IMR-90 (cell line): ENCODE measurements at regions not wholly inside any gene's neighbourhood (a gene's known extent, or its start where the extent isn't known, plus 50 kb on each side); places are given as distances from the start of the nearest gene placed in this dataset.

Experiments
- ATAC-seq: fragments of 200-7000 bp; cut with Tn5 transposase; 2 replicates; pipeline ENCODE4 v1.9.1; 2020; ENCODE audit warnings: low read depth, mild to moderate bottlenecking, moderate library complexity
- BruUV-seq: library from RNA; stranded (reverse); fragments of 400-500 nt; replicated peaks from 2 replicates; lab custom pipeline; 2021; lab: Mats Ljungman, UMichigan
- CTCF ChIA-PET: fragments of 300-600 bp; formaldehyde crosslinking; extraction: SDS; loops from one replicate; lab custom pipeline; 2021; ENCODE audit warnings: antibody characterized with exemption; lab: Yijun Ruan, JAX
- POLR2A ChIA-PET: fragments of 300-600 bp; sonication (Branson Sonifier 250); formaldehyde crosslinking; loops from one replicate; lab custom pipeline; 2022; ENCODE audit warnings: antibody characterized with exemption; ENCODE audit not compliant: unreplicated experiment; lab: Charles Lee
- DNase-seq: peaks from one replicate; pipeline ENCODE4 v3.0.0; 2013
- H2AFZ ChIP-seq: replicated peaks from 2 replicates; pipeline ENCODE3; 2013; ENCODE audit warnings: low read length, mild to moderate bottlenecking; ENCODE audit not compliant: poor library complexity
- H2AK5ac ChIP-seq: 2 replicates; pipeline ENCODE4 v1.6.1; 2013; ENCODE audit warnings: low read depth, low read length, inconsistent platforms
- H2AK9ac ChIP-seq: replicated peaks from 2 replicates; pipeline ENCODE3; 2013; ENCODE audit warnings: mild to moderate bottlenecking, low read depth, low read length, moderate library complexity; ENCODE audit not compliant: poor library complexity
- H2BK120ac ChIP-seq: 2 replicates; pipeline ENCODE4 v1.6.1; 2013; ENCODE audit warnings: low read depth, low read length, inconsistent platforms
- H2BK15ac ChIP-seq: 3 replicates; pipeline ENCODE4 v1.6.1; 2013; ENCODE audit warnings: low read depth, low read length, inconsistent platforms
- H2BK20ac ChIP-seq: 2 replicates; pipeline ENCODE4 v1.6.1; 2013; ENCODE audit warnings: low read depth, mild to moderate bottlenecking, inconsistent platforms, low read length, moderate library complexity
- H2BK5ac ChIP-seq: 2 replicates; pipeline ENCODE4 v1.6.1; 2013; ENCODE audit warnings: mild to moderate bottlenecking, low read depth, low read length, inconsistent platforms; ENCODE audit not compliant: poor library complexity, severe bottlenecking
- H3K14ac ChIP-seq: replicated peaks from 2 replicates; pipeline ENCODE4 v1.6.1; 2013; ENCODE audit warnings: low read depth, low read length, inconsistent platforms
- H3K18ac ChIP-seq: 2 replicates; pipeline ENCODE4 v1.6.1; 2013; ENCODE audit warnings: low read depth, low read length, control low read depth
- H3K23ac ChIP-seq: 2 replicates; pipeline ENCODE4 v1.6.1; 2013; ENCODE audit warnings: low read depth, low read length, inconsistent platforms
- H3K27ac ChIP-seq: 2 replicates; pipeline ENCODE4 v1.5.1; 2013; ENCODE audit warnings: mild to moderate bottlenecking, control low read depth, low read length; ENCODE audit not compliant: insufficient read depth
- H3K27me3 ChIP-seq: 2 replicates; pipeline ENCODE4 v1.6.1; 2013; ENCODE audit warnings: low read length; ENCODE audit not compliant: control insufficient read depth, insufficient read depth
- H3K36me3 ChIP-seq: 2 replicates; pipeline ENCODE4 v1.6.1; 2013; ENCODE audit warnings: low read length, mixed read lengths; ENCODE audit not compliant: control insufficient read depth, insufficient read depth
- H3K4ac ChIP-seq: 2 replicates; pipeline ENCODE4 v1.6.1; 2013; ENCODE audit warnings: low read depth, low read length, inconsistent platforms
- H3K4me1 ChIP-seq: 2 replicates; pipeline ENCODE4 v1.6.1; 2013; ENCODE audit warnings: low read length, mixed read lengths; ENCODE audit not compliant: control insufficient read depth, insufficient read depth
- H3K4me2 ChIP-seq: 2 replicates; pipeline ENCODE4 v1.6.1; 2013; ENCODE audit warnings: low read depth, mild to moderate bottlenecking, control low read depth, low read length, moderate library complexity
- H3K4me3 ChIP-seq: 2 replicates; pipeline ENCODE4 v1.5.1; 2013; ENCODE audit warnings: low read depth, mild to moderate bottlenecking, control low read depth, low read length, moderate library complexity; ENCODE audit not compliant: insufficient read depth
- H3K56ac ChIP-seq: 2 replicates; pipeline ENCODE4 v1.6.1; 2013; ENCODE audit warnings: low read length, inconsistent platforms; ENCODE audit not compliant: insufficient read depth; ENCODE audit errors: extremely low read depth
- H3K79me1 ChIP-seq, 2 experiments: 2 replicates each; pipeline ENCODE4 v1.6.1; 2013; ENCODE audit warnings: low read length in 2 of 2, inconsistent platforms in 1 of 2, low read depth in 1 of 2
- H3K9ac ChIP-seq: 2 replicates; pipeline ENCODE4 v1.6.1; 2013; ENCODE audit warnings: low read depth, low read length, control low read depth
- H3K9me1 ChIP-seq: 2 replicates; pipeline ENCODE4 v1.6.1; 2013; ENCODE audit warnings: low read length, inconsistent platforms; ENCODE audit not compliant: insufficient read depth
- H3K9me3 ChIP-seq: 2 replicates; pipeline ENCODE4 v1.6.1; 2013; ENCODE audit warnings: low read length; ENCODE audit not compliant: control insufficient read depth, insufficient read depth
- H4K20me1 ChIP-seq: 2 replicates; pipeline ENCODE4 v1.6.1; 2013; ENCODE audit warnings: low read length, inconsistent platforms; ENCODE audit not compliant: insufficient read depth
- H4K5ac ChIP-seq: 2 replicates; pipeline ENCODE4 v1.6.1; 2013; ENCODE audit warnings: mild to moderate bottlenecking, low read depth, low read length, control low read depth
- H4K8ac ChIP-seq, 2 experiments: 2 replicates each; pipeline ENCODE4 v1.6.1; 2013; ENCODE audit warnings: low read depth in 2 of 2, low read length in 2 of 2, control low read depth in 1 of 2, inconsistent platforms in 1 of 2
- H4K91ac ChIP-seq: 2 replicates; pipeline ENCODE4 v1.6.1; 2013; ENCODE audit warnings: low read depth, low read length, inconsistent platforms; ENCODE audit not compliant: insufficient read depth
- BHLHE40 ChIP-seq: fragments of 150-350 bp; IDR thresholded peaks from 2 replicates; pipeline ENCODE4 v1.6.1; 2016; ENCODE audit warnings: mild to moderate bottlenecking, low read depth, low read length
- CEBPB ChIP-seq: IDR thresholded peaks from 2 replicates; pipeline ENCODE4 v1.6.1; 2012; ENCODE audit warnings: low read depth, low read length, improper control_type of control experiment
- CHD1 ChIP-seq: IDR thresholded peaks from 2 replicates; pipeline ENCODE4 v1.6.1; 2012; ENCODE audit warnings: low read depth, low read length, improper control_type of control experiment
- CTCF ChIP-seq: conservative IDR thresholded peaks from 2 replicates; pipeline ENCODE4 v1.5.1; 2012; ENCODE audit warnings: mild to moderate bottlenecking, low read depth, low read length, improper control_type of control experiment
- ELK1 ChIP-seq: fragments of 150-350 bp; IDR thresholded peaks from 2 replicates; pipeline ENCODE4 v1.6.1; 2016; ENCODE audit warnings: low read depth, mild to moderate bottlenecking, low read length, moderate library complexity, borderline replicate concordance
- FOS ChIP-seq: fragments of 150-350 bp; IDR thresholded peaks from 2 replicates; pipeline ENCODE4 v1.6.1; 2016; ENCODE audit warnings: low read depth, low read length
- MAFK ChIP-seq: IDR thresholded peaks from 2 replicates; pipeline ENCODE4 v1.6.1; 2012; ENCODE audit warnings: low read depth, low read length, improper control_type of control experiment
- MAZ ChIP-seq: IDR thresholded peaks from 2 replicates; pipeline ENCODE4 v1.6.1; 2012; ENCODE audit warnings: low read depth, mild to moderate bottlenecking, low read length, improper control_type of control experiment, moderate library complexity, borderline replicate concordance
- MXI1 ChIP-seq: IDR thresholded peaks from 2 replicates; pipeline ENCODE4 v1.6.1; 2012; ENCODE audit warnings: low read depth, mild to moderate bottlenecking, low read length, moderate library complexity, borderline replicate concordance
- NFE2L2 ChIP-seq: fragments of 150-350 bp; IDR thresholded peaks from 2 replicates; pipeline ENCODE4 v1.6.1; 2016; ENCODE audit warnings: low read depth, mild to moderate bottlenecking, low read length
- POLR2A ChIP-seq: IDR thresholded peaks from 2 replicates; pipeline ENCODE4 v1.6.1; 2012; ENCODE audit warnings: mild to moderate bottlenecking, low read depth, low read length
- RAD21 ChIP-seq: IDR thresholded peaks from 2 replicates; pipeline ENCODE4 v1.6.1; 2012; ENCODE audit warnings: low read length, improper control_type of control experiment
- RCOR1 ChIP-seq: IDR thresholded peaks from 2 replicates; pipeline ENCODE4 v1.6.1; 2012; ENCODE audit warnings: mild to moderate bottlenecking, low read length, improper control_type of control experiment; ENCODE audit not compliant: insufficient replicate concordance
- RFX5 ChIP-seq: IDR thresholded peaks from 2 replicates; pipeline ENCODE4 v1.8.0; 2012; ENCODE audit warnings: low read depth, mild to moderate bottlenecking, low read length, moderate library complexity
- SMC3 ChIP-seq: fragments of 150-350 bp; IDR thresholded peaks from 2 replicates; pipeline ENCODE4 v1.6.1; 2016; ENCODE audit warnings: low read depth, mild to moderate bottlenecking, antibody characterized with exemption, low read length, moderate library complexity
- USF2 ChIP-seq: fragments of 150-350 bp; IDR thresholded peaks from 2 replicates; pipeline ENCODE4 v1.6.1; 2017; ENCODE audit warnings: mild to moderate bottlenecking, antibody characterized with exemption, low read length, low read depth
- WGBS, 2 experiments: methylation state at CpG; one replicate each; pipeline versions ENCODE4 v1.1.5 to v1.1.7; 2013; ENCODE audit warnings: missing lambda C conversion rate in 2 of 2; ENCODE audit not compliant: insufficient read length in 1 of 2; ENCODE audit errors: extremely low coverage in 2 of 2; 5-methylcytosine and 5-hydroxymethylcytosine counted together
- dilution Hi-C: fragments of 300-500 bp; cut with HindIII; formaldehyde crosslinking; loops from one replicate; pipeline ENCODE4 v1.14.3; 2018; ENCODE audit warnings: low sequenced_read_pairs; ENCODE audit not compliant: unreplicated experiment
- in situ Hi-C: fragments of 300-500 bp; cut with MboI; formaldehyde crosslinking; loops from 3 replicates; pipeline ENCODE4 v1.14.3; 2019; ENCODE audit warnings: low sequenced_read_pairs, inconsistent platforms, mixed read lengths
- intact Hi-C: fragments of 100-400 bp; cut with micrococcal nuclease; formaldehyde crosslinking; loops from 2 replicates; pipeline ENCODE4 v1.10.0; 2022

GRCh38 chr1:199837321-199837720 lies 190.2 kb upstream of the NR5A2 start:
- Histone ChIP-seq H3K14ac (no peak overlapping the region), H3K9ac (no peak overlapping the region), H3K9me1 (no peaks in the 10 kb centered on the region), H3K18ac (no peak overlapping the region), H3K79me1 (no peaks in the 10 kb centered on the region), H2AFZ (no peak overlapping the region), H3K27me3 (no peaks in the 10 kb centered on the region), H4K8ac (no peak overlapping the region), H2BK120ac (no peak overlapping the region), H3K4me1 (no peaks in the 10 kb centered on the region), H2AK5ac (no peak overlapping the region), H3K36me3 (no peaks in the 10 kb centered on the region), H4K91ac (no peak overlapping the region), H3K4me3 (no peak overlapping the region), H2AK9ac (no peak overlapping the region), H2BK15ac (no peak overlapping the region), H4K5ac (no peak overlapping the region), H2BK20ac (no peak overlapping the region), H3K4me2 (no peak overlapping the region), H2BK5ac (no peak overlapping the region), H3K23ac (no peak overlapping the region), H3K9me3 (0 out of 2 replicates have a peak, but pooled peaks cover 3% of the 10 kb centered on the region), H3K27ac (no peak overlapping the region), H3K56ac (no peak overlapping the region), H3K4ac (no peak overlapping the region), H4K20me1 (no peaks in the 10 kb centered on the region)
- intact Hi-C loops (no loop called here), dilution Hi-C loops (no loop called here), in situ Hi-C loops (no loop called here)
- ChIA-PET CTCF (no interaction called here), POLR2A (no interaction called here)
- no TSS peak for BruUV-seq
- ATAC-seq (no peak), DNase-seq (no peak)
- no peak for TF ChIP-seq RFX5
- TF ChIP-seq RCOR1: no peak
- no peak for TF ChIP-seq SMC3
- no peak for TF ChIP-seq POLR2A
- TF ChIP-seq FOS: no peak
- TF ChIP-seq CEBPB: no peak
- TF ChIP-seq BHLHE40: no peak
- TF ChIP-seq USF2: no peak
- TF ChIP-seq MXI1: no peak
- TF ChIP-seq RAD21: no peak
- no peak for TF ChIP-seq MAZ
- TF ChIP-seq CHD1: no peak
- no peak for TF ChIP-seq NFE2L2
- TF ChIP-seq ELK1: no peak
- no peak for TF ChIP-seq CTCF
- TF ChIP-seq MAFK: no peak
- no CpG with 5 or more reads among the region's 1 CpG for WGBS, 2 experiments
